ENCODE measurements at regions not wholly inside any gene's neighbourhood (a gene's known extent, or its start where the extent isn't known, plus 50 kb on each side); places are given as distances from the start of the nearest gene placed in this dataset.

GRCh38 chrX:140040386-140040785, 75.1 kb upstream of the CXorf66 start:
- TF ChIP-seq, protein P1, sequence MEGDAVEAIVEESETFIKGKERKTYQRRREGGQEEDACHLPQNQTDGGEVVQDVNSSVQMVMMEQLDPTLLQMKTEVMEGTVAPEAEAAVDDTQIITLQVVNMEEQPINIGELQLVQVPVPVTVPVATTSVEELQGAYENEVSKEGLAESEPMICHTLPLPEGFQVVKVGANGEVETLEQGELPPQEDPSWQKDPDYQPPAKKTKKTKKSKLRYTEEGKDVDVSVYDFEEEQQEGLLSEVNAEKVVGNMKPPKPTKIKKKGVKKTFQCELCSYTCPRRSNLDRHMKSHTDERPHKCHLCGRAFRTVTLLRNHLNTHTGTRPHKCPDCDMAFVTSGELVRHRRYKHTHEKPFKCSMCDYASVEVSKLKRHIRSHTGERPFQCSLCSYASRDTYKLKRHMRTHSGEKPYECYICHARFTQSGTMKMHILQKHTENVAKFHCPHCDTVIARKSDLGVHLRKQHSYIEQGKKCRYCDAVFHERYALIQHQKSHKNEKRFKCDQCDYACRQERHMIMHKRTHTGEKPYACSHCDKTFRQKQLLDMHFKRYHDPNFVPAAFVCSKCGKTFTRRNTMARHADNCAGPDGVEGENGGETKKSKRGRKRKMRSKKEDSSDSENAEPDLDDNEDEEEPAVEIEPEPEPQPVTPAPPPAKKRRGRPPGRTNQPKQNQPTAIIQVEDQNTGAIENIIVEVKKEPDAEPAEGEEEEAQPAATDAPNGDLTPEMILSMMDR (IDR thresholded peaks at IDR 0.05; ENCODE audit: poor library complexity) = no peak
- no peak for TF ChIP-seq EZH2phosphoT487 (IDR thresholded peaks at IDR 0.05; ENCODE audit: low read depth, severe bottlenecking, unreplicated experiment)
- no peak for TF ChIP-seq EZH2 (IDR thresholded peaks at IDR 0.05; ENCODE audit: borderline replicate concordance)
